ENCODE measurements at regions not wholly inside any gene's neighbourhood (a gene's known extent, or its start where the extent isn't known, plus 50 kb on each side); places are given as distances from the start of the nearest gene placed in this dataset.

- ATAC-seq, result no peak
- no peaks in the 10 kb centered on the region for H3K36me3 Mint-ChIP-seq
- H3K27me3 ChIP-seq (ENCODE audit: control insufficient read depth in 2 of 2, insufficient read depth in 2 of 2, low read length in 2 of 2), result no peaks in the 10 kb centered on the region
- H3K4me1 ChIP-seq (ENCODE audit: control insufficient read depth in 2 of 2, insufficient read depth in 2 of 2, low read length in 2 of 2), result no peaks in the 10 kb centered on the region
- no peaks in the 10 kb centered on the region for H3K9me3 ChIP-seq (ENCODE audit: control insufficient read depth in 2 of 3, low read length in 3 of 3)
- H3K27me3 Mint-ChIP-seq, result no peaks in the 10 kb centered on the region
- H3K27ac ChIP-seq (ENCODE audit: low read depth, low read length), result no peak overlapping the region
- H3K9me3 Mint-ChIP-seq, result peaks cover 0 to 6% (median 0%) of the 10 kb centered on the region in 11 donors
- no peaks in the 10 kb centered on the region for H3K36me3 ChIP-seq (ENCODE audit: control insufficient read depth in 2 of 3, insufficient read depth in 3 of 3, low read length in 3 of 3)
- no peak overlapping the region for H3K4me3 Mint-ChIP-seq
- H3K4me3 ChIP-seq (ENCODE audit: low read length), result no peak overlapping the region
- CTCF ChIA-PET, result no interaction called here
- intact Hi-C loops (cut with micrococcal nuclease), result no loop called here
- H3K27ac Mint-ChIP-seq, result no peak overlapping the region
- no peaks in the 10 kb centered on the region for H3K4me1 Mint-ChIP-seq
- no peak for DNase-seq
- POLR2A ChIA-PET, result no interaction called here
Observed at GRCh38 chr21:24903994-24904635, 703.2 kb downstream of the MRPL39 start.

- no peak overlapping the region for H3K4me3 ChIP-seq (ENCODE audit: low read length)
- H3K36me3 Mint-ChIP-seq, result no peaks in the 10 kb centered on the region
- no peaks in the 10 kb centered on the region for H3K4me1 Mint-ChIP-seq
- intact Hi-C loops (cut with micrococcal nuclease), result no loop called here
- no peaks in the 10 kb centered on the region for H3K9me3 ChIP-seq (ENCODE audit: control insufficient read depth in 2 of 3, low read length in 3 of 3)
- no peaks in the 10 kb centered on the region for H3K36me3 ChIP-seq (ENCODE audit: control insufficient read depth in 2 of 3, insufficient read depth in 3 of 3, low read length in 3 of 3)
- no peak for ATAC-seq
- H3K4me3 Mint-ChIP-seq, result no peak overlapping the region
- no peaks in the 10 kb centered on the region for H3K27me3 Mint-ChIP-seq
- peaks cover 0 to 6% (median 0%) of the 10 kb centered on the region in 11 donors for H3K9me3 Mint-ChIP-seq
- no peak for DNase-seq
- H3K27ac Mint-ChIP-seq, result no peak overlapping the region
- no peak overlapping the region for H3K27ac ChIP-seq (ENCODE audit: low read depth, low read length)
- ChIA-PET CTCF (no interaction called here), POLR2A (no interaction called here)
- H3K27me3 ChIP-seq (ENCODE audit: control insufficient read depth in 2 of 2, insufficient read depth in 2 of 2, low read length in 2 of 2), result no peaks in the 10 kb centered on the region
- H3K4me1 ChIP-seq (ENCODE audit: control insufficient read depth in 2 of 2, insufficient read depth in 2 of 2, low read length in 2 of 2), result no peaks in the 10 kb centered on the region
Observed at GRCh38 chr21:24899138-24899537, 708.1 kb downstream of the MRPL39 start.

- Mint-ChIP-seq H3K36me3 (no peaks in the 10 kb centered on the region), H3K9me3 (peaks cover 0 to 6% (median 0%) of the 10 kb centered on the region in 11 donors), H3K4me1 (no peaks in the 10 kb centered on the region), H3K27me3 (no peaks in the 10 kb centered on the region), H3K4me3 (no peak overlapping the region), H3K27ac (no peak overlapping the region)
- Histone ChIP-seq H3K9me3 (ENCODE audit: control insufficient read depth in 2 of 3, low read length in 3 of 3) (no peaks in the 10 kb centered on the region), H3K27ac (ENCODE audit: low read depth, low read length) (no peak overlapping the region), H3K36me3 (ENCODE audit: control insufficient read depth in 2 of 3, insufficient read depth in 3 of 3, low read length in 3 of 3) (no peaks in the 10 kb centered on the region), H3K27me3 (ENCODE audit: control insufficient read depth in 2 of 2, insufficient read depth in 2 of 2, low read length in 2 of 2) (no peaks in the 10 kb centered on the region), H3K4me3 (ENCODE audit: low read length) (no peak overlapping the region), H3K4me1 (ENCODE audit: control insufficient read depth in 2 of 2, insufficient read depth in 2 of 2, low read length in 2 of 2) (no peaks in the 10 kb centered on the region)
- CTCF ChIA-PET, result no interaction called here
- POLR2A ChIA-PET, result no interaction called here
- DNase-seq (no peak), ATAC-seq (no peak)
- intact Hi-C loops (cut with micrococcal nuclease), result no loop called here
Observed at GRCh38 chr21:24897883-24898282, 709.4 kb downstream of the MRPL39 start.

- no peaks in the 10 kb centered on the region for H3K4me1 ChIP-seq (ENCODE audit: control insufficient read depth in 2 of 2, insufficient read depth in 2 of 2, low read length in 2 of 2)
- H3K4me3 Mint-ChIP-seq, result no peak overlapping the region
- DNase-seq, result no peak
- no peak overlapping the region for H3K27ac ChIP-seq (ENCODE audit: low read depth, low read length)
- no peaks in the 10 kb centered on the region for H3K36me3 ChIP-seq (ENCODE audit: control insufficient read depth in 2 of 3, insufficient read depth in 3 of 3, low read length in 3 of 3)
- peaks cover 0 to 2% (median 0%) of the 10 kb centered on the region in 11 donors for H3K9me3 Mint-ChIP-seq
- intact Hi-C loops (cut with micrococcal nuclease), result no loop called here
- H3K27me3 ChIP-seq (ENCODE audit: control insufficient read depth in 2 of 2, insufficient read depth in 2 of 2, low read length in 2 of 2), result no peaks in the 10 kb centered on the region
- no peaks in the 10 kb centered on the region for H3K27me3 Mint-ChIP-seq
- H3K4me1 Mint-ChIP-seq, result no peaks in the 10 kb centered on the region
- no peak overlapping the region for H3K4me3 ChIP-seq (ENCODE audit: low read length)
- no peak for ATAC-seq
- H3K36me3 Mint-ChIP-seq, result no peaks in the 10 kb centered on the region
- peaks cover 0 to 4% (median 0%) of the 10 kb centered on the region in 3 experiments for H3K9me3 ChIP-seq (ENCODE audit: control insufficient read depth in 2 of 3, low read length in 3 of 3)
- CTCF ChIA-PET, result no interaction called here
- H3K27ac Mint-ChIP-seq, result no peak overlapping the region
- POLR2A ChIA-PET, result no interaction called here
Observed at GRCh38 chr21:24896735-24897124, 710.6 kb downstream of the MRPL39 start.

- Mint-ChIP-seq H3K4me3 (no peak overlapping the region), H3K27ac (no peak overlapping the region)
Observed at GRCh38 chr21:24895885-24896734, 711.2 kb downstream of the MRPL39 start.

GRCh38 chr21:24894324-24894723 is 713.0 kb downstream of the MRPL39 start:
- DNase-seq, result no peak
- no peaks in the 10 kb centered on the region for H3K4me1 Mint-ChIP-seq
- no peak overlapping the region for H3K4me3 ChIP-seq (ENCODE audit: low read length)
- intact Hi-C loops (cut with micrococcal nuclease), result no loop called here
- ATAC-seq, result no peak
- no peak overlapping the region for H3K27ac Mint-ChIP-seq
- peaks cover 0 to 6% (median 0%) of the 10 kb centered on the region in 11 donors for H3K9me3 Mint-ChIP-seq
- peaks cover 0 to 4% (median 0%) of the 10 kb centered on the region in 3 experiments for H3K9me3 ChIP-seq (ENCODE audit: control insufficient read depth in 2 of 3, low read length in 3 of 3)
- ChIA-PET CTCF (no interaction called here), POLR2A (no interaction called here)
- H3K36me3 Mint-ChIP-seq, result no peaks in the 10 kb centered on the region
- no peaks in the 10 kb centered on the region for H3K27me3 ChIP-seq (ENCODE audit: control insufficient read depth in 2 of 2, insufficient read depth in 2 of 2, low read length in 2 of 2)
- no peak overlapping the region for H3K4me3 Mint-ChIP-seq
- no peaks in the 10 kb centered on the region for H3K4me1 ChIP-seq (ENCODE audit: control insufficient read depth in 2 of 2, insufficient read depth in 2 of 2, low read length in 2 of 2)
- H3K27me3 Mint-ChIP-seq, result no peaks in the 10 kb centered on the region
- no peaks in the 10 kb centered on the region for H3K36me3 ChIP-seq (ENCODE audit: control insufficient read depth in 2 of 3, insufficient read depth in 3 of 3, low read length in 3 of 3)
- no peak overlapping the region for H3K27ac ChIP-seq (ENCODE audit: low read depth, low read length)

More at GRCh38 chr21:24895885-24896734, 711.2 kb downstream of the MRPL39 start:
- Mint-ChIP-seq H3K4me1 (no peaks in the 10 kb centered on the region), H3K27me3 (no peaks in the 10 kb centered on the region), H3K9me3 (peaks cover 0 to 2% (median 0%) of the 10 kb centered on the region in 11 donors), H3K36me3 (no peaks in the 10 kb centered on the region)
- no peaks in the 10 kb centered on the region for H3K36me3 ChIP-seq (ENCODE audit: control insufficient read depth in 2 of 3, insufficient read depth in 3 of 3, low read length in 3 of 3)
- no peak overlapping the region for H3K4me3 ChIP-seq (ENCODE audit: low read length)
- no peak overlapping the region for H3K27ac ChIP-seq (ENCODE audit: low read depth, low read length)
- intact Hi-C loops (cut with micrococcal nuclease), result no loop called here
- ChIA-PET POLR2A (no interaction called here), CTCF (no interaction called here)
- peaks cover 0 to 4% (median 0%) of the 10 kb centered on the region in 3 experiments for H3K9me3 ChIP-seq (ENCODE audit: control insufficient read depth in 2 of 3, low read length in 3 of 3)
- no peaks in the 10 kb centered on the region for H3K27me3 ChIP-seq (ENCODE audit: control insufficient read depth in 2 of 2, insufficient read depth in 2 of 2, low read length in 2 of 2)
- H3K4me1 ChIP-seq (ENCODE audit: control insufficient read depth in 2 of 2, insufficient read depth in 2 of 2, low read length in 2 of 2), result no peaks in the 10 kb centered on the region
- DNase-seq, result no peak
- no peak for ATAC-seq

GRCh38 chr21:24890021-24890420 is 717.3 kb downstream of the MRPL39 start:
- Histone ChIP-seq H3K9me3 (ENCODE audit: control insufficient read depth in 2 of 3, low read length in 3 of 3) (peaks cover 0 to 4% (median 0%) of the 10 kb centered on the region in 3 experiments), H3K27me3 (ENCODE audit: control insufficient read depth in 2 of 2, insufficient read depth in 2 of 2, low read length in 2 of 2) (no peaks in the 10 kb centered on the region), H3K27ac (ENCODE audit: low read depth, low read length) (no peak overlapping the region), H3K36me3 (ENCODE audit: control insufficient read depth in 2 of 3, insufficient read depth in 3 of 3, low read length in 3 of 3) (no peaks in the 10 kb centered on the region), H3K4me3 (ENCODE audit: low read length) (no peak overlapping the region), H3K4me1 (ENCODE audit: control insufficient read depth in 2 of 2, insufficient read depth in 2 of 2, low read length in 2 of 2) (no peaks in the 10 kb centered on the region)
- no peaks in the 10 kb centered on the region for H3K36me3 Mint-ChIP-seq
- H3K9me3 Mint-ChIP-seq, result peaks cover 0 to 6% (median under 1%) of the 10 kb centered on the region in 11 donors
- no peaks in the 10 kb centered on the region for H3K27me3 Mint-ChIP-seq
- intact Hi-C loops (cut with micrococcal nuclease), result no loop called here
- ATAC-seq, result no peak
- ChIA-PET CTCF (no interaction called here), POLR2A (no interaction called here)
- H3K4me3 Mint-ChIP-seq, result no peak overlapping the region
- no peaks in the 10 kb centered on the region for H3K4me1 Mint-ChIP-seq
- no peak for DNase-seq
- H3K27ac Mint-ChIP-seq, result no peak overlapping the region
